Lower lobe of right lung (tissue), 2 donors: ENCODE measurements at regions not wholly inside any gene's neighbourhood (a gene's known extent, or its start where the extent isn't known, plus 50 kb on each side); places are given as distances from the start of the nearest gene placed in this dataset.

Source experiments
- ATAC-seq, 2 donors: fragments of 200-7000 bp; cut with Tn5 transposase; one replicate each; pipeline ENCODE4 v1.9.1; 2020 to 2022; ENCODE audit warnings: mild to moderate bottlenecking in 2 of 2, moderate library complexity in 2 of 2
- DNase-seq: peaks from one replicate; pipeline ENCODE4 v3.0.0-alpha.2; 2020
- H3K27ac ChIP-seq: fragments of 200-600 bp; one replicate; pipeline ENCODE4 v1.8.0; 2022
- H3K27me3 ChIP-seq: fragments of 200-600 bp; one replicate; pipeline ENCODE4 v1.8.0; 2022; ENCODE audit warnings: low read depth
- H3K36me3 ChIP-seq: fragments of 200-600 bp; one replicate; pipeline ENCODE4 v1.8.0; 2022; ENCODE audit warnings: mild to moderate bottlenecking
- H3K4me1 ChIP-seq: fragments of 200-600 bp; one replicate; pipeline ENCODE4 v1.8.0; 2022
- H3K4me3 ChIP-seq: fragments of 200-600 bp; one replicate; pipeline ENCODE4 v1.8.0; 2022; ENCODE audit warnings: mild to moderate bottlenecking
- H3K9me3 ChIP-seq: fragments of 200-600 bp; one replicate; pipeline ENCODE4 v1.8.0; 2022
- intact Hi-C: fragments of 100-400 bp; cut with DNase I; formaldehyde crosslinking; loops from one replicate; pipeline ENCODE4 v1.11.0; 2022
- TF ChIP-seq, protein P1 (sequence below): fragments of 200-600 bp; IDR thresholded peaks from one replicate; pipeline ENCODE4 v1.8.0; 2022; ENCODE audit warnings: antibody characterized with exemption, mild to moderate bottlenecking
- donor health status: DM: no; HTN: yes; CAD: no; lungs with severe emphysema.

DNA sequence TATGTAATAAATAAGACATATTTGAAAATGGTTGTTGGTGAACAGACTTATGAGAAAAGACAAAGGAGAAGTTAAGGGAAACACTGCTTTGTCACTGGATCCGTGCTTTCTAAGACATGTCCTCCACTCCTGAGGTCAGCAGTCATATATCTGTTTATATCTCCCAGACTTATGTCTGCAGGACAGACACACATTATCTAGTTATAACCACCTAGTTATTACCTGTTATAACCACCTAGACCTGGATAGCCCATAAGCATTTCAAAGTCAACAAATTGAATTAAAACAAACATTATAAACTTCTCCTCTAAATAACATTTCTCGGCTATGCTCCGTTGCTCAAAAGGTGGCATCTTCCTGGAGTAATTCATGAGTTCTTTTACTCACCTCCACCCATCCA lies 96.4 kb downstream of the SPRY2 start:
- intact Hi-C loops = no loop called here
- ATAC-seq = no peak
- H3K36me3 ChIP-seq = no peaks in the 10 kb centered on the region

GRCh38 chr13:80242728-80243427 lies 98.0 kb downstream of the SPRY2 start:
- ATAC-seq = peak; percentile 54 to 74
- DNase-seq = no peak
- Histone ChIP-seq H3K36me3 (no peaks in the 10 kb centered on the region), H3K4me1 (no peaks in the 10 kb centered on the region), H3K27ac (no peak overlapping the region), H3K4me3 (no peak overlapping the region), H3K27me3 (no peaks in the 10 kb centered on the region), H3K9me3 (no peaks in the 10 kb centered on the region)
- intact Hi-C loops = no loop called here
- TF ChIP-seq, protein P1, sequence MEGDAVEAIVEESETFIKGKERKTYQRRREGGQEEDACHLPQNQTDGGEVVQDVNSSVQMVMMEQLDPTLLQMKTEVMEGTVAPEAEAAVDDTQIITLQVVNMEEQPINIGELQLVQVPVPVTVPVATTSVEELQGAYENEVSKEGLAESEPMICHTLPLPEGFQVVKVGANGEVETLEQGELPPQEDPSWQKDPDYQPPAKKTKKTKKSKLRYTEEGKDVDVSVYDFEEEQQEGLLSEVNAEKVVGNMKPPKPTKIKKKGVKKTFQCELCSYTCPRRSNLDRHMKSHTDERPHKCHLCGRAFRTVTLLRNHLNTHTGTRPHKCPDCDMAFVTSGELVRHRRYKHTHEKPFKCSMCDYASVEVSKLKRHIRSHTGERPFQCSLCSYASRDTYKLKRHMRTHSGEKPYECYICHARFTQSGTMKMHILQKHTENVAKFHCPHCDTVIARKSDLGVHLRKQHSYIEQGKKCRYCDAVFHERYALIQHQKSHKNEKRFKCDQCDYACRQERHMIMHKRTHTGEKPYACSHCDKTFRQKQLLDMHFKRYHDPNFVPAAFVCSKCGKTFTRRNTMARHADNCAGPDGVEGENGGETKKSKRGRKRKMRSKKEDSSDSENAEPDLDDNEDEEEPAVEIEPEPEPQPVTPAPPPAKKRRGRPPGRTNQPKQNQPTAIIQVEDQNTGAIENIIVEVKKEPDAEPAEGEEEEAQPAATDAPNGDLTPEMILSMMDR = no peak

More for the DNA sequence above, 96.4 kb downstream of the SPRY2 start:
- no peaks in the 10 kb centered on the region for H3K9me3 ChIP-seq
- no peak for DNase-seq
- H3K4me3 ChIP-seq = no peak overlapping the region
- H3K4me1 ChIP-seq = no peaks in the 10 kb centered on the region
- H3K27ac ChIP-seq = no peak overlapping the region
- TF ChIP-seq, protein P1 = no peak
- no peaks in the 10 kb centered on the region for H3K27me3 ChIP-seq

DNA sequence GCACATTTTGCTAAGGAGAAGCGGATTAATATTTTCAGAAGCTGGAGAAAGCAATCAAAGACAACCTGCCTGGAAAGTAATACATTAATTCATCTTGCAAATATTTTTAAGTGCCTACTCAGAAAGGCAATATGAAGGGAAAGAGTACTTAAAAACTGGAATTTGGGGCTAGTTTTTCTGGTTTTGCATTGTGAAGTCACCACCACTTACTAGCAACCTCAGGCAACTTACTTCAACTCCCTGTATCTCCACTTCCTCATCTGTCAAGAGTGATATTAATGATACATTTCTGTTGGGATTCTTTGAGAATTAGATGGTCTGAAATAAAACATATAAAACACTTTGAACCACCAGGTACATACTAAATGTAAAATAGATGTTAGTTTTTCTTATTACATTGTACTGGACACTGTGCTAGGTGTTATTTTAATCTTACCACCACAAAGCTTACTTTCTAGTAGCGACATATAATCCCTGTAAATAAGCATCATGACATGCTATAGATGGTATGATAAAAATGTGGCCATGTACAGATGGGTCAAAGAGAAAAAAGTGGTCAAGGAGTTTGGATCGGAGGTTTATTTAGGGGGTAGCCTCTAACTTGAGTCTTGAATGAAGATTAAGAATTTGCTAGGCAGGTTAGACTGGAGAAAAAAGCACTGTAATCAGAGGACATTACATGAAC lies 101.2 kb downstream of the SPRY2 start:
- intact Hi-C loops = no loop called here
- no peak overlapping the region for H3K4me3 ChIP-seq
- no peaks in the 10 kb centered on the region for H3K36me3 ChIP-seq
- TF ChIP-seq, protein P1 = no peak
- H3K4me1 ChIP-seq = peaks cover 17% of the 10 kb centered on the region
- H3K9me3 ChIP-seq = no peaks in the 10 kb centered on the region
- H3K27me3 ChIP-seq = no peaks in the 10 kb centered on the region
- peak overlapping the region; percentile 47 for H3K27ac ChIP-seq
- DNase-seq (no peak), ATAC-seq (peak; percentile 67 to 85)

DNA sequence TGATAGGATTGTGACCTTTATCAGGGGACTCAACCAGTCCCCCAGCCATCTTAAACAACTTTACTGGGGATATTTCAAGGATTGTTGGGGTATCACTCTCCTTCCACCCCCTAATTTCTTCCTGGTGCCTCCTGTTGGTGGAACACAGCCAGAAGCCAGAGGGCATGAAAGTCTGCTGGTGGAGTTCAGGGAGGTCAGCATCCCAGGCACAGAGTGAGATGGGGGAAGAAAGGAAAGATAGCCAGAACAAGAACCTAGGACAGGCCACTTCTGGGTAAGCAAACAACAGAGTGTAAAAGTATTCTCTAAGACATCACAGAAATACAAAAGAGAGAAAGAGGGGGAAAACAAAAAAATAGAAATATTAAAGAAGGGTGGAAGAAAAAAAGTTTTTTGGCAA lies 101.8 kb downstream of the SPRY2 start:
- intact Hi-C loops = no loop called here
- ATAC-seq (peak; percentile 49 to 65), DNase-seq (no peak)
- TF ChIP-seq, protein P1 = no peak
- no peaks in the 10 kb centered on the region for H3K9me3 ChIP-seq
- H3K4me1 ChIP-seq = peaks cover 17% of the 10 kb centered on the region
- H3K36me3 ChIP-seq = no peaks in the 10 kb centered on the region
- H3K4me3 ChIP-seq = no peak overlapping the region
- H3K27ac ChIP-seq = peak overlapping the region; percentile 47
- H3K27me3 ChIP-seq = no peaks in the 10 kb centered on the region

DNA sequence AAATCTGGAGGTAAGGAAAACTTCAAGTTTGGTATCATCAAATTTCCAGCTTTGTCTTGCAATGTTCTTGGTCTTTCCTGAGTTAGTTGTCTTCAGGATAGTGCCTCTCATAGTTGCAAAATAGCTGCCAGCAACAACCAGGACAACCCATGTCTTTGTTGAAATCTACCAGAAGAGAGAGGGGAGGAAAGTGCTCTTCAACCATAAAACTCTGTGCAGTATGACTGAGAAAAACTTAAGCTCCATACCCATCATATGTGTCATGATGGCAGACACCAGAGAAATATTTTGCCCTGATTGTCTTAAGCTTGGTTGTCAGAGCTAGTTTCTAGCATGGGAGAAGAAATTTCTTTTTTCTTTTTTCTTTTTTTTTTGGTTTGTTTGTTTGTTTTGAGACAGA lies 103.3 kb downstream of the SPRY2 start:
- Histone ChIP-seq H3K4me1 (peaks cover 17% of the 10 kb centered on the region), H3K27me3 (no peaks in the 10 kb centered on the region), H3K27ac (no peak overlapping the region), H3K9me3 (no peaks in the 10 kb centered on the region), H3K4me3 (no peak overlapping the region), H3K36me3 (no peaks in the 10 kb centered on the region)
- intact Hi-C loops = no loop called here
- TF ChIP-seq, protein P1 = no peak
- no peak for DNase-seq
- no peak for ATAC-seq
